WTC11 (cell line): ENCODE measurements at regions not wholly inside any gene's neighbourhood (a gene's known extent, or its start where the extent isn't known, plus 50 kb on each side); places are given as distances from the start of the nearest gene placed in this dataset.
A peak's percentile ranks its signal among the peaks of the same experiment; 100 is the strongest.

Experiments
- ATAC-seq: fragments of 200-7000 bp; cut with Tn5 transposase; 2 replicates; pipeline ENCODE4 v1.10.0; 2021; ENCODE audit warnings: mild to moderate bottlenecking, moderate library complexity
- CTCF ChIA-PET: fragments of 300-600 bp; sonication (Branson Sonifier 250); formaldehyde crosslinking; loops from one replicate; lab custom pipeline; 2021; ENCODE audit warnings: antibody characterized with exemption; lab: Charles Lee
- POLR2A ChIA-PET: fragments of 350-600 bp; sonication (Branson Sonifier 250); formaldehyde crosslinking; loops from one replicate; lab custom pipeline; 2021; ENCODE audit warnings: antibody characterized with exemption; lab: Charles Lee
- DNase-seq: peaks from one replicate; pipeline ENCODE4 v3.0.0; 2021; ENCODE audit warnings: low spot score
- H3K27ac Mint-ChIP-seq: 2 replicates; pipeline ENCODE4 v1.8.0; 2021; ENCODE audit warnings: mixed read lengths
- H3K27me3 Mint-ChIP-seq: 2 replicates; pipeline ENCODE4 v1.8.0; 2021; ENCODE audit warnings: low read depth, mild to moderate bottlenecking, moderate library complexity, mixed read lengths
- H3K36me3 Mint-ChIP-seq: 2 replicates; pipeline ENCODE4 v1.8.0; 2021; ENCODE audit warnings: mixed read lengths
- H3K4me1 Mint-ChIP-seq: 2 replicates; pipeline ENCODE4 v1.8.0; 2022; ENCODE audit warnings: mixed read lengths
- H3K4me3 Mint-ChIP-seq: 2 replicates; pipeline ENCODE4 v1.8.0; 2021; ENCODE audit warnings: mild to moderate bottlenecking, moderate library complexity, mixed read lengths
- H3K9me3 Mint-ChIP-seq: 2 replicates; pipeline ENCODE4 v1.8.0; 2021; ENCODE audit warnings: mixed read lengths
- CBFB ChIP-seq: sonication (generic); formaldehyde crosslinking; IDR thresholded peaks from 2 replicates; pipeline ENCODE4 v1.8.1; 2022; ENCODE audit warnings: mild to moderate bottlenecking, low read depth, missing genetic modification reagents
- CDX4 ChIP-seq: fragments of 250-450 bp; sonication (Bioruptor Pico); IDR thresholded peaks from 2 replicates; pipeline ENCODE4 v1.9.0; 2021; ENCODE audit warnings: moderate library complexity, mild to moderate bottlenecking, inconsistent platforms, borderline replicate concordance
- CTCF ChIP-seq: fragments of 200-600 bp; IDR thresholded peaks from 2 replicates; pipeline ENCODE4 v1.8.0; 2022; ENCODE audit warnings: antibody characterized with exemption
- E2F5 ChIP-seq: sonication (generic); formaldehyde crosslinking; IDR thresholded peaks from 2 replicates; pipeline ENCODE4 v1.8.1; 2022; ENCODE audit warnings: mild to moderate bottlenecking, moderate library complexity, missing genetic modification reagents
- GABPB1 ChIP-seq: sonication (generic); formaldehyde crosslinking; IDR thresholded peaks from 2 replicates; pipeline ENCODE4 v1.8.1; 2023; ENCODE audit warnings: mild to moderate bottlenecking, missing genetic modification reagents
- IRF1 ChIP-seq: sonication (generic); formaldehyde crosslinking; IDR thresholded peaks from 2 replicates; pipeline ENCODE4 v1.8.0; 2023; ENCODE audit warnings: missing genetic modification reagents
- MXD4 ChIP-seq: fragments of 250-450 bp; sonication (Bioruptor Pico); IDR thresholded peaks from 2 replicates; pipeline ENCODE4 v1.8.0; 2021; ENCODE audit warnings: mild to moderate bottlenecking, moderate library complexity, borderline replicate concordance
- NFYB ChIP-seq: sonication (generic); formaldehyde crosslinking; conservative IDR thresholded peaks from 2 replicates; pipeline ENCODE4 v1.8.0; 2022; ENCODE audit warnings: low read depth, missing genetic modification reagents
- RELA ChIP-seq: sonication (generic); formaldehyde crosslinking; IDR thresholded peaks from 2 replicates; pipeline ENCODE4 v1.8.1; 2022; ENCODE audit warnings: missing genetic modification reagents, mild to moderate bottlenecking, borderline replicate concordance
- STAT6 ChIP-seq: sonication (generic); formaldehyde crosslinking; conservative IDR thresholded peaks from 2 replicates; pipeline ENCODE4 v1.8.1; 2023; ENCODE audit warnings: mild to moderate bottlenecking, low read depth, missing genetic modification reagents, moderate library complexity
- ZNF121 ChIP-seq: sonication (generic); formaldehyde crosslinking; IDR thresholded peaks from 2 replicates; pipeline ENCODE4 v1.8.0; 2023; ENCODE audit warnings: missing genetic modification reagents
- ZNF317 ChIP-seq: sonication (generic); formaldehyde crosslinking; IDR thresholded peaks from 2 replicates; pipeline ENCODE4 v1.8.1; 2023; ENCODE audit warnings: low read depth, mild to moderate bottlenecking, moderate library complexity, missing genetic modification reagents, borderline replicate concordance
- TF ChIP-seq, protein P1 (sequence below): sonication (generic); formaldehyde crosslinking; IDR thresholded peaks from 2 replicates; pipeline ENCODE4 v1.8.1; 2022; ENCODE audit warnings: low read depth, missing genetic modification reagents, borderline replicate concordance
- TF ChIP-seq, protein P2 (sequence below): sonication (generic); formaldehyde crosslinking; IDR thresholded peaks from 2 replicates; pipeline ENCODE4 v1.8.0; 2022; ENCODE audit warnings: mild to moderate bottlenecking, missing genetic modification reagents
- TF ChIP-seq, protein P3 (sequence below): sonication (generic); formaldehyde crosslinking; IDR thresholded peaks from 2 replicates; pipeline ENCODE4 v1.8.0; 2022; ENCODE audit warnings: missing genetic modification reagents

DNA sequence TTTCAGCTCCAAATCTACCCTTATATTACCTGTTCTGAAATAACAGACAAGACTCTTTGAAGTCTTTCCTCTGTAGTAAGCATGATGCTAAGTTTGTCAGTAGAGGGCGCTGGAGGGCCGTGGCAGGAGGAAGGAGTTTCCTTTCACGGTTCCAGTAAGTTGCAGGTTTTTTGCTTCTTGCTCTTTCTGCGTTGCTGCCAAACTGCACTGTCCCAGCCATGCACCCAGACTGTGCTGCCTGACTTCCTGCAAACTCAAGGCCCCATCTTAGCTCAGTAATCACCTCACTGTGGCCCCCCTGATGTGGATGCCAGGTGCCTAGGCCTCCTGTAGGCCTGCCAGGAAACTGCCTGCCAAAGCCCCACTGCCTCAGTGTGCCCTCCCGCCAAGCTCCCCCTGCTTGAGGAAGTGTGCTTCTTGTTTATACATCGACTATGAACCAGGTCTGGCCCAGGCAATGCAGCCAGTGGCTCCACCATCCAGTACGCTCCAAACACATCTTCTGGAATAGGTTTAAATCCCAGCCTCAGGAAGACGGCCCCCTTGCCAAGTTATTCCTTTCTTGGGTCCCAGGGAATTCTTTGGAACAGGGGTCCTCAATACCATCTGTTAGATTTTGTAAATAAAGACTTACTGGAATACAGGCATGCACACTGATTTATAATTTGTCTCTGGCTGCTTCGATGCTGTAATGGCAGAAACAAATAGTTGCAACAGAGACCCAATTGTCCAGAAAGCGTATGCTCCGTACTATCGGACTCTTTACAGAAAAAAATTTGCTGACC is 193.7 kb upstream of the LRIG3 start:
- DNase-seq = peak; percentile 85
- no peak overlapping the region for H3K27ac Mint-ChIP-seq
- CTCF ChIA-PET = interaction anchor here (0.6 to 3.1 kb wide), 29 partner anchors 10 to 574 kb away, joined by 3 to 42 read pairs (median 4); partner anchors contain the start of gene SLC16A7
- ATAC-seq = peak; percentile 85
- no peaks in the 10 kb centered on the region for H3K9me3 Mint-ChIP-seq
- no peaks in the 10 kb centered on the region for H3K36me3 Mint-ChIP-seq
- TF ChIP-seq IRF1 (no peak), NFYB (CRISPR knock-in tag) (no peak), E2F5 (CRISPR knock-in tag) (no peak), GABPB1 (CRISPR knock-in tag) (no peak), RELA (CRISPR knock-in tag) (no peak), MXD4 (CRISPR knock-in tag) (no peak), ZNF121 (peak; percentile 98), CTCF (peak; percentile 87), STAT6 (CRISPR knock-in tag) (no peak), CBFB (CRISPR knock-in tag) (no peak), CDX4 (CRISPR knock-in tag) (no peak)
- TF ChIP-seq, protein P1, sequence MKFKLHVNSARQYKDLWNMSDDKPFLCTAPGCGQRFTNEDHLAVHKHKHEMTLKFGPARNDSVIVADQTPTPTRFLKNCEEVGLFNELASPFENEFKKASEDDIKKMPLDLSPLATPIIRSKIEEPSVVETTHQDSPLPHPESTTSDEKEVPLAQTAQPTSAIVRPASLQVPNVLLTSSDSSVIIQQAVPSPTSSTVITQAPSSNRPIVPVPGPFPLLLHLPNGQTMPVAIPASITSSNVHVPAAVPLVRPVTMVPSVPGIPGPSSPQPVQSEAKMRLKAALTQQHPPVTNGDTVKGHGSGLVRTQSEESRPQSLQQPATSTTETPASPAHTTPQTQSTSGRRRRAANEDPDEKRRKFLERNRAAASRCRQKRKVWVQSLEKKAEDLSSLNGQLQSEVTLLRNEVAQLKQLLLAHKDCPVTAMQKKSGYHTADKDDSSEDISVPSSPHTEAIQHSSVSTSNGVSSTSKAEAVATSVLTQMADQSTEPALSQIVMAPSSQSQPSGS = no peak
- TF ChIP-seq, protein P2, sequence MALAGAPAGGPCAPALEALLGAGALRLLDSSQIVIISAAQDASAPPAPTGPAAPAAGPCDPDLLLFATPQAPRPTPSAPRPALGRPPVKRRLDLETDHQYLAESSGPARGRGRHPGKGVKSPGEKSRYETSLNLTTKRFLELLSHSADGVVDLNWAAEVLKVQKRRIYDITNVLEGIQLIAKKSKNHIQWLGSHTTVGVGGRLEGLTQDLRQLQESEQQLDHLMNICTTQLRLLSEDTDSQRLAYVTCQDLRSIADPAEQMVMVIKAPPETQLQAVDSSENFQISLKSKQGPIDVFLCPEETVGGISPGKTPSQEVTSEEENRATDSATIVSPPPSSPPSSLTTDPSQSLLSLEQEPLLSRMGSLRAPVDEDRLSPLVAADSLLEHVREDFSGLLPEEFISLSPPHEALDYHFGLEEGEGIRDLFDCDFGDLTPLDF (CRISPR knock-in tag) = no peak
- TF ChIP-seq, all 79 proteins: peak for 2
- peaks cover 7% of the 10 kb centered on the region for H3K4me1 Mint-ChIP-seq
- no peaks in the 10 kb centered on the region for H3K27me3 Mint-ChIP-seq
- POLR2A ChIA-PET = no interaction called here
- H3K4me3 Mint-ChIP-seq = peak overlapping the region; percentile 22

DNA sequence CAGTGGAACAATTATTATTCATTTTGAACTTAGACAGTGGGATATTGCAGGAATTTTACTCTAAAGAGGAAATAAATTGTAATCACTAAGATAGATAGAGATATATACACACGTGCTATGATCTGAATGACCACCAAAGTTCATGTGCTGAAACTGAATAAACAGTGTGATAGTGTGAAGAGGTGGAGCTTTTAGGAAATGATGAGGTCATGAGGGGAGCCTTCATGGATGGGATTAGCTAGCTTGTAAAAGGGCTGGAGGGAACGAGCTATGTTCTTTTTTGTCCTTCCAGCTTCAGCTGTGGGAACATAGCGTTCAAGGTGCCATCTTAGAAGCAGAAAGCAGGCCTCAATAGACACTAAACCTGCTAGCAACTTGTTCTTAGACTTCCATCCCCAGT is 191.5 kb upstream of the LRIG3 start:
- DNase-seq (no peak), ATAC-seq (no peak)
- peaks cover 20% of the 10 kb centered on the region for H3K4me1 Mint-ChIP-seq
- H3K36me3 Mint-ChIP-seq = no peaks in the 10 kb centered on the region
- H3K27me3 Mint-ChIP-seq = no peaks in the 10 kb centered on the region
- no peaks in the 10 kb centered on the region for H3K9me3 Mint-ChIP-seq
- CTCF ChIA-PET = interaction anchor here (1.1 to 3.1 kb wide), 4 partner anchors 38 to 572 kb away, joined by 3 to 42 read pairs (median 14); no protein-coding TSS in a partner anchor
- POLR2A ChIA-PET = no interaction called here
- H3K27ac Mint-ChIP-seq = no peak overlapping the region
- H3K4me3 Mint-ChIP-seq = no peak overlapping the region
- TF ChIP-seq, protein P3, sequence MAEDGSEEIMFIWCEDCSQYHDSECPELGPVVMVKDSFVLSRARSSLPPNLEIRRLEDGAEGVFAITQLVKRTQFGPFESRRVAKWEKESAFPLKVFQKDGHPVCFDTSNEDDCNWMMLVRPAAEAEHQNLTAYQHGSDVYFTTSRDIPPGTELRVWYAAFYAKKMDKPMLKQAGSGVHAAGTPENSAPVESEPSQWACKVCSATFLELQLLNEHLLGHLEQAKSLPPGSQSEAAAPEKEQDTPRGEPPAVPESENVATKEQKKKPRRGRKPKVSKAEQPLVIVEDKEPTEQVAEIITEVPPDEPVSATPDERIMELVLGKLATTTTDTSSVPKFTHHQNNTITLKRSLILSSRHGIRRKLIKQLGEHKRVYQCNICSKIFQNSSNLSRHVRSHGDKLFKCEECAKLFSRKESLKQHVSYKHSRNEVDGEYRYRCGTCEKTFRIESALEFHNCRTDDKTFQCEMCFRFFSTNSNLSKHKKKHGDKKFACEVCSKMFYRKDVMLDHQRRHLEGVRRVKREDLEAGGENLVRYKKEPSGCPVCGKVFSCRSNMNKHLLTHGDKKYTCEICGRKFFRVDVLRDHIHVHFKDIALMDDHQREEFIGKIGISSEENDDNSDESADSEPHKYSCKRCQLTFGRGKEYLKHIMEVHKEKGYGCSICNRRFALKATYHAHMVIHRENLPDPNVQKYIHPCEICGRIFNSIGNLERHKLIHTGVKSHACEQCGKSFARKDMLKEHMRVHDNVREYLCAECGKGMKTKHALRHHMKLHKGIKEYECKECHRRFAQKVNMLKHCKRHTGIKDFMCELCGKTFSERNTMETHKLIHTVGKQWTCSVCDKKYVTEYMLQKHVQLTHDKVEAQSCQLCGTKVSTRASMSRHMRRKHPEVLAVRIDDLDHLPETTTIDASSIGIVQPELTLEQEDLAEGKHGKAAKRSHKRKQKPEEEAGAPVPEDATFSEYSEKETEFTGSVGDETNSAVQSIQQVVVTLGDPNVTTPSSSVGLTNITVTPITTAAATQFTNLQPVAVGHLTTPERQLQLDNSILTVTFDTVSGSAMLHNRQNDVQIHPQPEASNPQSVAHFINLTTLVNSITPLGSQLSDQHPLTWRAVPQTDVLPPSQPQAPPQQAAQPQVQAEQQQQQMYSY (CRISPR knock-in tag) = no peak
- TF ChIP-seq ZNF317 (CRISPR knock-in tag) = no peak
